Epithelial cell of proximal tubule (primary cell): ENCODE measurements at regions not wholly inside any gene's neighbourhood (a gene's known extent, or its start where the extent isn't known, plus 50 kb on each side); places are given as distances from the start of the nearest gene placed in this dataset.
A peak's percentile ranks its signal among the peaks of the same experiment; 100 is the strongest.

Source experiments
- DNase-seq: peaks from one replicate; pipeline ENCODE4 v3.0.0-alpha.2; 2011; ENCODE audit warnings: low read depth
- H3K4me3 ChIP-seq: 2 replicates; pipeline ENCODE4 v1.5.1; 2011; ENCODE audit warnings: low read depth, mild to moderate bottlenecking, low read length
- CTCF ChIP-seq: conservative IDR thresholded peaks from 2 replicates; pipeline ENCODE4 v1.5.1; 2012; ENCODE audit warnings: low read depth, mild to moderate bottlenecking, low read length

GRCh38 chr11:106326087-106326486, 248.6 kb downstream of the AASDHPPT start:
- H3K4me3 ChIP-seq = no peak overlapping the region
- no peak for TF ChIP-seq CTCF
- DNase-seq = no peak

DNA sequence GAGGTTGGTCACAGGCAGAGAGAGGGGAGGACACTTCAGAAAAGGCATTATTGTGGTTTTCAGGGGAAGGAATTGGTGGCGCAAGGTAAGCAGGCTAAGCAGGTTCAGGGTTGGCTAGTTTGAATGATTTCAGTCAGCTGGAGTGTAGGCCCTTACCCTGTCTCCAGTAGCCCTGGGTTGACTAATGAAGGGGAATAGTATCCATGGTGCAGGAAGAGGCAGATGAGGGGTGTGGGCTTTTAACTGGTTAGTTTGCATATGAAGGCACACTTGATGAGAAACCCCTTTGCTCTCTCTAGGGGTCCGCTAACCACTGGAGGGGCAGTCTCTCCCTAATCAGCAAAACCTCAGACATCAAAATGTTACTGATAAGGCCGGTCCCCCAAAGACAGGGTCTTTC, 249.7 kb downstream of the AASDHPPT start:
- DNase-seq = no peak
- no peak for TF ChIP-seq CTCF
- H3K4me3 ChIP-seq = no peak overlapping the region

DNA sequence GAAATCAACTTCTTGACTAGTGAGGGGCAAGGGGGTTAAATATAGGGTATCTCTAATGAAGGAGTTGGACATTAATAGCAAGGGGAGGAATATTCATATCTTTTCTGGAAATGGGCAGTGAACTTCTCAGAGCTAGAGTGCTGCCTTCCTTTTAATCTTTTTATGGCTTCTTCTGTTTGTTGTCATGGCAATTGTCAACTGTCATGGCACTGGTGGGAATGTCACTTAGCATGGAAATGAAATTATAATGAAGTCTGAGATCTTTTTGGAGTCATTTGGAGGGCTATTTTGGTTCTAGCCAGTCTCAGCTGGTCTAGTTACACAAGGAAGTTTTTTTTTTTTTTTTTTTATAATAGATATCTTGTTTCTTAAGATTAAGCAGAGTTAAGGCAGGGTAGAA, 250.2 kb downstream of the AASDHPPT start:
- TF ChIP-seq CTCF = no peak
- no peak overlapping the region for H3K4me3 ChIP-seq
- DNase-seq = no peak

- TF ChIP-seq CTCF = peak; percentile 22
- no peak for DNase-seq
- H3K4me3 ChIP-seq = no peak overlapping the region
These were observed 252.0 kb downstream of the AASDHPPT start for GRCh38 chr11:106329273-106330018.

DNA sequence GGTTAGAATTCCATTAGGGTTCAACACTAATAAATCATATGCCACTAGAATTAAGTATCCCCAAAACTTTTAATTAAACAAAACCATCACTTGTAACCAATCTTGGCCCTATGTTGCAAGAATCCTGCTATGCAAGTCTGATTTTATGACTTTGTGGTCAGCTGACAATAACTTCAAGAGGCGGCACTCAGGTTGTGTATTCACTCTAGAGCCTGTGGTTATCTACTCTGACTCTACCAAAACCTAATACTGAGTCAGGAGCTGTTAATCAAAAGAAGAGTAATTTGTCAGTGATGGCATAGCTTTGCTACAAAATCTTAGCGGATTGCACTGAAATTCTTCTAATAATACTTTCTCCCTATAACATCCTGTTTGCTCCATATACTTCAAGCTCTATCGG, 253.7 kb downstream of the AASDHPPT start:
- no peak overlapping the region for H3K4me3 ChIP-seq
- no peak for DNase-seq
- no peak for TF ChIP-seq CTCF

GRCh38 chr11:106333678-106334077, 256.2 kb downstream of the AASDHPPT start:
- no peak for DNase-seq
- TF ChIP-seq CTCF = no peak
- no peak overlapping the region for H3K4me3 ChIP-seq

DNA sequence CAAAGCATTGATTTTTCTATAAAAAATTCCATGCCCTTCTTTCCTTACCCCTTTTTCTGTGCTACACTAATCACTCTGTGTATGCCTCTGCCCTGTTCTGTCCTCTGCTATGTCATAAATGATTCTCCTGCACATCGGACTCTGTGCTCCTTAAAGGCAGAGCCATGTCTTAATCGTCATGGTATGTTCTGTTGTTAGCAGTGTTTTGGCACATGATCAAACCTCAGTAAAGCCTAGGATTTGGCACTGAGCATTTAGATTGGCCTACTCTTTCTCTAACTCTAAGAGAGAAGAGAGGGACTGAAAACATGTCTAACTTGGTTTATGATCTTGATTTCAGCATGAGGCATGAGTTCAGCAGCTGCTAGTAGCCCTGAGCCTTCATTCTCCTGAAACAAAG, 266.9 kb downstream of the AASDHPPT start:
- no peak for TF ChIP-seq CTCF
- DNase-seq = no peak
- no peak overlapping the region for H3K4me3 ChIP-seq
